ENCODE measurements at regions not wholly inside any gene's neighbourhood (a gene's known extent, or its start where the extent isn't known, plus 50 kb on each side); places are given as distances from the start of the nearest gene placed in this dataset.

GRCh38 chr14:101119830-101120571 lies 216.5 kb upstream of the RTL1 start:
- CTCF ChIA-PET: no interaction called here
- Mint-ChIP-seq H3K27ac (no peak overlapping the region), H3K4me1 (ENCODE audit: low read depth) (peaks cover 25% of the 10 kb centered on the region), H3K36me3 (ENCODE audit: low read depth) (no peaks in the 10 kb centered on the region), H3K27me3 (no peaks in the 10 kb centered on the region), H3K9me3 (no peaks in the 10 kb centered on the region), H3K4me3 (no peak overlapping the region)
- intact Hi-C loops (cut with DNase I, micrococcal nuclease): no loop called here
- Histone ChIP-seq H3K27ac (ENCODE audit: low read depth in 1 of 2, low read length in 2 of 2) (no peak overlapping the region), H3K4me1 (ENCODE audit: insufficient read depth, low read length) (peaks cover 11% of the 10 kb centered on the region), H3K9me3 (ENCODE audit: control insufficient read depth in 1 of 2, insufficient read depth in 1 of 2, low read length in 2 of 2) (no peaks in the 10 kb centered on the region), H3K36me3 (ENCODE audit: insufficient read depth, low read length) (no peaks in the 10 kb centered on the region), H3K27me3 (ENCODE audit: control insufficient read depth in 1 of 2, insufficient read depth in 2 of 2, low read length in 2 of 2) (no peaks in the 10 kb centered on the region), H3K4me3 (ENCODE audit: low read length) (peak overlapping the region; percentile 43)
- TF ChIP-seq, protein P1, sequence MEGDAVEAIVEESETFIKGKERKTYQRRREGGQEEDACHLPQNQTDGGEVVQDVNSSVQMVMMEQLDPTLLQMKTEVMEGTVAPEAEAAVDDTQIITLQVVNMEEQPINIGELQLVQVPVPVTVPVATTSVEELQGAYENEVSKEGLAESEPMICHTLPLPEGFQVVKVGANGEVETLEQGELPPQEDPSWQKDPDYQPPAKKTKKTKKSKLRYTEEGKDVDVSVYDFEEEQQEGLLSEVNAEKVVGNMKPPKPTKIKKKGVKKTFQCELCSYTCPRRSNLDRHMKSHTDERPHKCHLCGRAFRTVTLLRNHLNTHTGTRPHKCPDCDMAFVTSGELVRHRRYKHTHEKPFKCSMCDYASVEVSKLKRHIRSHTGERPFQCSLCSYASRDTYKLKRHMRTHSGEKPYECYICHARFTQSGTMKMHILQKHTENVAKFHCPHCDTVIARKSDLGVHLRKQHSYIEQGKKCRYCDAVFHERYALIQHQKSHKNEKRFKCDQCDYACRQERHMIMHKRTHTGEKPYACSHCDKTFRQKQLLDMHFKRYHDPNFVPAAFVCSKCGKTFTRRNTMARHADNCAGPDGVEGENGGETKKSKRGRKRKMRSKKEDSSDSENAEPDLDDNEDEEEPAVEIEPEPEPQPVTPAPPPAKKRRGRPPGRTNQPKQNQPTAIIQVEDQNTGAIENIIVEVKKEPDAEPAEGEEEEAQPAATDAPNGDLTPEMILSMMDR (IDR thresholded peaks at IDR 0.05): no peak
- no peak for ATAC-seq (ENCODE audit: poor library complexity)
- DNase-seq: peak in 2 of 14 experiments; percentile 6 to 28
- POLR2A ChIA-PET: no interaction called here

DNA sequence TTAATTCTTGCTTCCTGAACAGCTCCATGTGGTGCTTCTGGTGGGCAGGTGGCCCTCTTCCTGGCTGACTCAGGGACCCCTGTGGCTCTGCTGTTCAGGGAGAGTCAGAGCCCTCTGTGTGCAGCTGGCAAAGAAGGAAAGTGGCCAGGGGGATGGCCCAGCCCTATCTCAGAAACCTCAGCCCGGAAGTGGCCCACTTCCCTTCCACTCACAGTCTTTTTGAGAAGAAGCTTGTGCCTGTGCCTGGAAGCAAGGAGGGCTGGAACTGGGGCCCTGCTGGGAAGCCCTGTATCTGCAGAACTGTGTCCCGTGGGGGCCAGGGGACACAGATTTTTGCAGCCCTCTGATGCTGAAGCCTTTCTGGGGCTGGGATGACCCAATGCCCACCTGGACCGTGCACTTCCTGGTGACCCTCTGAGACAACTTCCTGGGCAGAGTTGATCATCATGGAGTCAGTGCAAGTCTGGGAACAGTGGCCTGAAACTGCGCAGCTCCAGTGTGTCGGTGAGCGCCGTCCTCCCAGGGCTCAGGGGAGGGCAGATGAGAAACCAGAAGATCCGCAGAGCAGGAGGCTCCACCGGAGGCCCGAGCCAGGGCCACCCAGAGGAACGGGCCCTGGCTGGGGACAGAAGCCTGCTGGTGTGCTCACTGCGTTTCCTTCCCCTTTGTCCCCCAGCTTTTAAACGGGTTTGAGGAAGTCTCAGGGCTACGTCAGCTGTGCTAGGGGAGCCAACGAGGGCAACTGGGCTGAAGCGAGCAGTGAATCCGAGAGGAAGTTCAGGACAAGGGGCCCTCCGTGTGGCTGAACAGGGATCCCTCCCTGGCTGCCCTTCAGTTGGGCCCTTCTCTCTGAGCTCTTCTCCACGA lies 217.4 kb upstream of the RTL1 start:
- peak in 5 of 14 experiments; percentile 9 to 66 (median 32) for DNase-seq
- Mint-ChIP-seq H3K27me3 (no peaks in the 10 kb centered on the region), H3K27ac (peak overlapping the region; percentile 17), H3K4me1 (ENCODE audit: low read depth) (peaks cover 25% of the 10 kb centered on the region), H3K9me3 (no peaks in the 10 kb centered on the region), H3K4me3 (peak overlapping the region; percentile 51), H3K36me3 (ENCODE audit: low read depth) (no peaks in the 10 kb centered on the region)
- no peaks in the 10 kb centered on the region for H3K36me3 ChIP-seq (ENCODE audit: insufficient read depth, low read length)
- ChIA-PET POLR2A (no interaction called here), CTCF (no interaction called here)
- H3K4me1 ChIP-seq (ENCODE audit: insufficient read depth, low read length): peaks cover 11% of the 10 kb centered on the region
- TF ChIP-seq, protein P1 (IDR thresholded peaks at IDR 0.05): no peak
- no peaks in the 10 kb centered on the region for H3K9me3 ChIP-seq (ENCODE audit: control insufficient read depth in 1 of 2, insufficient read depth in 1 of 2, low read length in 2 of 2)
- no peak for ATAC-seq (ENCODE audit: poor library complexity)
- H3K27ac ChIP-seq (ENCODE audit: low read depth in 1 of 2, low read length in 2 of 2): peak overlapping the region in 1 of 2 donors; percentile 5
- H3K4me3 ChIP-seq (ENCODE audit: low read length): peak overlapping the region; percentile 43
- no peaks in the 10 kb centered on the region for H3K27me3 ChIP-seq (ENCODE audit: control insufficient read depth in 1 of 2, insufficient read depth in 2 of 2, low read length in 2 of 2)
- intact Hi-C loops (cut with DNase I, micrococcal nuclease): no loop called here

DNA sequence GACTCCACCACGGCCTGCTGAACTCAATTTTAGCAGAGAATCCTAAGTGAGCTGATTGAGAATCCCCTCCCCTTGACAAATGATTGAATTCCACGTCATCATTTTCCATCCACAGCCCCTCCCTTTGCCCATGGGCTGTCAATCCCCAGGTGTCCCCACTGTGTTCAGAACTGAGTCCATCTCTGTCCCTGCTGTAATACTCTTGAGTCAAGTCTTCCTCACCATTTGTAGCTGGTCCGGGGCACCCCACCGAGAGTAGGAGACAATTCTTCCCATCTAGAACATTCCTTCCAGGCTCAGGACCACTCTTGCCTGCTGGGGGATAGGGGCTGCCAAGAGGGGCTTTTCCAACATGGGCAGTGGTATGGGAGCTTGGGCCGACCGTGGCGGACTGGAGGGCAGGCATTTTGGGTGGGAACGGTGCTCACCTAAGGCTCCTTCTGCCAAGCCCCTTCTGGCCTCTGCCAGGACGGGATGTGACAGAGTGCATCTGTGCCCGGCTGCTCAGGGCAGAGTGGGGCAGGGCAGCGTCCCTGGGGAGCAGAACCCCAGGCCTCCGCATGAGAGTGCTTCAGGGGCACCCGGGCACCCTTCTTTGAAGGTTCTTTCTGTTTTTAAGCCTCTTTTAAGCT lies 218.1 kb upstream of the RTL1 start:
- Mint-ChIP-seq H3K27me3 (no peaks in the 10 kb centered on the region), H3K9me3 (no peaks in the 10 kb centered on the region), H3K4me1 (ENCODE audit: low read depth) (peaks cover 25% of the 10 kb centered on the region), H3K36me3 (ENCODE audit: low read depth) (no peaks in the 10 kb centered on the region), H3K27ac (peak overlapping the region; percentile 17), H3K4me3 (peak overlapping the region; percentile 51)
- no peak for ATAC-seq (ENCODE audit: poor library complexity)
- Histone ChIP-seq H3K9me3 (ENCODE audit: control insufficient read depth in 1 of 2, insufficient read depth in 1 of 2, low read length in 2 of 2) (no peaks in the 10 kb centered on the region), H3K36me3 (ENCODE audit: insufficient read depth, low read length) (no peaks in the 10 kb centered on the region), H3K27me3 (ENCODE audit: control insufficient read depth in 1 of 2, insufficient read depth in 2 of 2, low read length in 2 of 2) (no peaks in the 10 kb centered on the region), H3K4me1 (ENCODE audit: insufficient read depth, low read length) (peaks cover 11% of the 10 kb centered on the region), H3K27ac (ENCODE audit: low read depth in 1 of 2, low read length in 2 of 2) (no peak overlapping the region), H3K4me3 (ENCODE audit: low read length) (peak overlapping the region; percentile 43)
- CTCF ChIA-PET: no interaction called here
- DNase-seq: no peak
- intact Hi-C loops (cut with DNase I, micrococcal nuclease): no loop called here
- POLR2A ChIA-PET: no interaction called here
- TF ChIP-seq, protein P1 (IDR thresholded peaks at IDR 0.05): no peak

Measured in CD4-positive, alpha-beta T cell (primary cell).